ENCODE measurements at regions not wholly inside any gene's neighbourhood (a gene's known extent, or its start where the extent isn't known, plus 50 kb on each side); places are given as distances from the start of the nearest gene placed in this dataset.

- TF ChIP-seq CTCF (IDR thresholded peaks at IDR 0.05) (no peak), POLR2A (IDR thresholded peaks at IDR 0.05) (no peak)
Observed at GRCh38 chr4:24693636-24694035, 101.7 kb upstream of the SOD3 start.

All from gastroesophageal sphincter (tissue), 3 donors.